ENCODE measurements at regions not wholly inside any gene's neighbourhood (a gene's known extent, or its start where the extent isn't known, plus 50 kb on each side); places are given as distances from the start of the nearest gene placed in this dataset.
"Not testable (repeated sequence)": the region's sequence is repeated elsewhere in the genome, so short reads cannot be mapped to it uniquely, and the experiment has no call there.

DNA sequence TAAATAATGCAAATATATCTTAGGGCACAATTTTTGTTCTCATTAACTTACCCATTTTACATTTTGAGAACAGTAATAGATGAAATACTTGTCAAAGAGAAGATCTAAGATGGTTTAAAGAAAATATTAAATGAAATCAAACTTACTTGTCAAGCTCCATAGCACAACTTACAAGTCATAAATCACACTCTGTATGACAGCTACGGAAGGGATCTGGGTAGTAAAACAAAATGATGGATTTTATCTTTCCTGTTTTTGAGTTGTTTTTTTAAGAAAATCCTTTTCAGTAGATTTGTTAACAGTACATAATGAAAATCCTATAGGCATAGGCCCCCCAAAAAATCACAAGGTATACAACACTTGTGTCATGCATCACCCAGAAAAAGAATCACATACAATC lies 84.4 kb upstream of the ANTXRL start:
- not testable (repeated sequence) for DNase-seq (ENCODE audit: low read depth in 2 of 2)

DNA sequence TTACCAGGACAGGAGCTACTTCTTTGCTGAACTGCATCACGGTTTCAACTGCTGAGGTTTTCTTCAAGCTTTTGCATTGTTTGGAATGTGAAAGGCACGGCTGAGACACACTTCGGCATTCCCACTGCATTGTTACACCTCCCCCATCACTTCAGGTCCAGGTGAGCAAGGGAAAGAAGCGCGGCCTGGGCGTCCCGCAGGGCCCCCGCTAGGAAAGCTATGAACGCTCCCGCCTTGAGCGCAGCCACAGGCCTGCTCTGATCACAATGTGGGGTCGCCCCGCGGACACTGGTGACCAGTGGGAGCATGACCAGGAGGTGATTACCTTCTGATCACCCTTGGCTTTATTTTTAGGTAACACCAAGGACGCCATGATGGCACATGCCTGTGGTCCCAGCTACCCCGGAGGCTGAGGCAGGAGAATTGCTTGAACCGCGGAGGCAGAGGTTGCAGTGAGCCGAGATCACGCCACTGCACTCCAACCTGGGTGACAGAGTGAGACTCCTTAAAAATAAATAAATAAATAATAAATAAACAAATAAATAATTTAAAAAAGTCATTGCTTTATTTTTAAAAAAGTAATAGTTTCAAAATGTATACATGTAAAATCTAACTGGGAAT lies 82.2 kb upstream of the ANTXRL start:
- not testable (repeated sequence) for DNase-seq (ENCODE audit: low read depth in 2 of 2)

DNA sequence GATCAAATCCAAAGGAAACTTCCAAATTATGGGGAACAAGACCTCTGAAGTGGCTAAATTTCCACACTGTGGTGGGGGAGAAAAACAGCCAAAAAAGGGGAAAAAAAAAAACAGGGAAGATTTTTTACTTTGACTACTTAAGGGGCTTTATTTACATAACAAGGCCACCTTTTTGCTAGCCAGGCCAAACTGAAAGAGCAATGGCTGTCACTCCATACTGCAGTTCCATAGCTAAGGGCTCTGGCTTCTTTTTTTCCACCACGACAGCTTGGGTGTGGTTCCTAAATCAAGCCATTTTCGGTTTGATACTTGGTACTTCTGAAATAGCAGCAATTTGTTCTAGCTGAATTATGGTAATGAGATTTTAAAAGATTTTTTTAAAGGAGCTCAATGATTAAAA lies 76.4 kb upstream of the ANTXRL start:
- not testable (repeated sequence) for DNase-seq (ENCODE audit: low read depth in 2 of 2)

DNA sequence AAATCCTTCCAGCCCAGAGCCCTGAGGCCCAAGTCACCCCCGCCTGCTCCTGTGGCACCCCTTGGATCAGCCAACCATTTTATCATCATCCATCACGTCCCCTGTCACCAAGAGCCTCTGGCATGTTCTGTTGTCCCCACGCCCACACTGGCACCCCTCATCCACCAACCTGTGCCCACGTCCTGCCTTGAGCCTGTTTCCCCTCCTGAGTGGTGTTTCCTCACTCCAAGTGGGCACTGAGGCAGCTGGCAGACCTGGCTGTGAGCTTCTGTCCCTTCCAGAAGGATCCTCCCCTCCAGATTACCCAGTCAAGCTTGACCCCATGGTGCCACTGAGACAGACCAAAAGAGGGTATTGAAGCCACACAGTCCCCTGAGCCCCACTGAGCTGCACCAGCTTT lies 71.4 kb upstream of the ANTXRL start:
- no peak for DNase-seq (ENCODE audit: low read depth in 2 of 2)

DNA sequence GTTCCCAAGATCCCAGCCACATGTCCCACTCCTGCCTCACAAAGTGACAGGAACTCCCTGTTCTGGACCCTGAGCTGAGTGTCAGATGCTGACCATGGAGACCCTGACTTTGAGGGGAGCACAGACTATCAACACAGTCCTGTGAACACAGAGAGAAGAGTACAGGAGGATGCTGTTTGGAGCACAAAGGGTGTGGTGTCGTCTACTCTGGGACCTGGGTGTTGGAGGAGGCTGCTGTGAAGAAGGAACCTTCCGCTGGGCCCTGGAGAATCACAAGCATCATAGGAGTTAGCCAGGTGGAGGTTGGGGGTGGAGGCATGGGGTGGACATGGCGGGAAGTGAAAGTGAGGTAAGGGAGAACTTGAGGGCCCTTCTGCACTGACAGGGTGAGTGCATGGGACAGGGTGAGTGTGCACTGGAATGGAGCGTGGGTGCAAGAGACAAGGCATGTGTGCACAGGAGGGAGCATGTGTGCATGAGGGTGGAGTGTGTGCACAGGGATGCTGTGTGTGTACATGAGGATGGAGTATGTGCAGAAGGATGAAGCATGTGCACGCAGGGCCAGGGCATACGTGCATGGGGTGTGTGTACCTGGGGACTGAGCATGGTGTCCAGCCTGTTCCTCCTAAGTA lies 70.7 kb upstream of the ANTXRL start:
- DNase-seq (ENCODE audit: low read depth in 2 of 2): no peak

DNA sequence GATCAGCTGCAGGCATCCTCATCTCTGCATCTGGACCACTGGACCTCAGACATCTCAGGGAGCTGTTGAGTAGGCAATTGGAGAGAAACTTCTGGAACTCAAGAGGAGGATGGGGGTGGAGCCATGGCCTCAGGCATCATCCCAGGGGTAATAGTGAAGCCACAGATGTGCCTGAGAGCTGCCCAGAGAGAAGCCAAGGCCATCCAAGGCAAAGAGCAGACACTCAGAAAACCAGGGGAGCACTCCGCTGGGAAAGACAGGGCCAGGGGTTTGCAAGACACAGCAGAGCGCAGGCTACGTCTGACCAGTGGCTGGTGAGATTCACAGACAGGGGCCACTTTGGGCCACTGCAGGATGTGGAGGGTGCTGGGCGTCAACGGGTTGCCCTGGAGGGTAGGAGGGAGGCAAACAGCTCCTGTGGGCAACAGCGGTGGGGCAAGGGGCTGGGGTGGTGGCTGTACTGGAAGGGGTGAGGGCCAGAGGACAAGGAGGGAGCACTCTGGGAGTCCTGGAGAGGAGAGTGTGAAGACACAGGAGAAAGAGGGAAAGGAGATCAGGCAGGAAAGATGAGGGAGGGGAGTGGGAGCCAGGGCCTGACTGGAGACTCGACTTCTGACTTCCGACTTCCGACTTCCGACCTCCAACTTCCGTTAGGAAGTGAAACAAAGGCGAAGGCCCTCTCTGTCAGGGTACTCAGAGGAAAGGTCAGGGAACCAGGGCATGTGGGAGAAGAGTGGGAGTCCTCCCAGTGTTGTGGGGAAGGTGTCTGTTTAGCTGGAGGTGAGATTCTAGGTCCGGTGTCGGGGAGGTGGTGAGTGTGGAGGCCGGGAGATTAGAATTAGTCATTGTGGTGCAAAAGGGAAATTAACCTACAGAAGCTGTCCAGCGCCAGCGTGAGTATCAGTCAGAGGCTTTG lies 69.7 kb upstream of the ANTXRL start:
- no peak for DNase-seq (ENCODE audit: low read depth in 2 of 2)

DNA sequence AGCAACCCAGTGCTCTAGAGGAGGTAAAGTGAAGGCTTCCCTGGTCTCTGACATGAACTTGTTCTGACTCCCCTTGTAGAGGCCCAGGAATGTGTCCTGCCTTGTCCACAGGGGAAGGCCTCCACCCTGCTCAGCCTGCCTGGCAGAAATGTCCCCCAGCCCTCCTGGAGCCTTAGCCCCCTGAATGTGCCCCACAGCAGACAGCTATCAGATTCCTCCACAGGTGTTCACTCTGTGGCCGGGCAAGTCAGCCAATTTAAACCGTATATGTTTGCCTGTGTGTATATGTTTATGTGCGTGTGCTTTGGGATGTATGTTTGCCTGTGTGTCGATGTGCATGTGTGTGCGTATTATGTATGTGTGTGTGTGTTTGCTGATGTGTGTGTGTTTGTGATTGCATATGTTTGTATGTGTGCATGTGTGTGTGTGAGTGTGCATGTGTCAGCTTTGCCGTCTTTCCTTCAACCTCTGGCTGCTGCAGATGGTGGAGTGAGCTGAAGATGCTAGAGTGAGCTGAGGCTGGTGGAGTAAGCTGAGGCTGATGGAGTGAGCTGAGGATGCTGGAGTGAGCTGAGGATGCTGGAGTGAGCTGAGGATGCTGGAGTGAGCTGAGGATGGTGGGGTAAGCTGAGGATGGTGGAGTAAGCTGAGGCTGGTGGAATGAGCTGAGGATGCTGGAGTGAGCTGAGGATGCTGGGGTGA lies 68.9 kb upstream of the ANTXRL start:
- DNase-seq (ENCODE audit: low read depth in 2 of 2): no peak

DNA sequence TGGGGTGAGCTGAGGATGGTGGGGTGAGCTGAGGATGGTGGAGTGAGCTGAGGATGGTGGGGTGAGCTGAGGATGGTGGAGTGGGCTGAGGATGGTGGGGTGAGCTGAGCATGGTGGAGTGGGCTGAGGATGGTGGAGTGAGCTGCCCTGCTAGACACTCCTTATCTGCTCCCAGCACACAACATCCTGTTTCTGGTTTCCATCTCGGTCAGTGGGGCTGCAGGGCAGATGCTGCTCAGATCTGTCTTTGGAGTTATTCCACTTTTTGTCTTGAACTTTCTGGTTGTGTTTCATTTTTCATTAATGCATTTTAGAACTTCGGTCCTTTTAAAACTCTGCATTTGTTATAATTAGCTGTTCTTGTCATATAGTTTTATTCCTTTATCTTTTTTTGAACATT lies 67.9 kb upstream of the ANTXRL start:
- no peak for DNase-seq (ENCODE audit: low read depth in 2 of 2)

DNA sequence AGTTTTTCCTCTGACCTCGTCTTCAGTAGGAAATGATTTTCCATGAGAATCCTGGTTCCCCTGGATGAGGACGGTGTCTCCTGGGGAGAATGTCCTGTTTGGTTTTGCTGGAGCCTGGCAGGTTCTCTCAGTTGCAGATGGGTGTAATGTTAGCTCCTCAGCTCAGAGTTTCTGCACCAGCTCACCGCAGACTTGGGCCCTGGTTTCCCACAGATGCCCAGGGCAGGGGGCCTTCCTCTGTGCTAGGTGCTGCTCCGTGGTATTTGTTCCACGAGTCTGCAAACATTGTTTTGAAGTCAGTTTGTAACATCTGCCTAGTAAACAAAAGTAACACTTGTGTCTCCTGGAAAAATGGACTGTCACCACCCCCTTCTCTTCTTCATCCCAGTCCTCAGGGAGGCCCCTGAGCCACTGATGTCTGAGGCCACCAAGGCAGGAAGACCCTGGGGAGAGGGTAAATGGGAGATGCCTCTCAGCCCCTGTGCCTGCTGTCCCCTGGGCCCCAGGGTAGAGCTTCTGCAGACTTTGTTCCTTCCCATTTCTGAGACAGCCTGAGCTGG lies 67.3 kb upstream of the ANTXRL start:
- not testable (repeated sequence) for DNase-seq (ENCODE audit: low read depth in 2 of 2)

DNA sequence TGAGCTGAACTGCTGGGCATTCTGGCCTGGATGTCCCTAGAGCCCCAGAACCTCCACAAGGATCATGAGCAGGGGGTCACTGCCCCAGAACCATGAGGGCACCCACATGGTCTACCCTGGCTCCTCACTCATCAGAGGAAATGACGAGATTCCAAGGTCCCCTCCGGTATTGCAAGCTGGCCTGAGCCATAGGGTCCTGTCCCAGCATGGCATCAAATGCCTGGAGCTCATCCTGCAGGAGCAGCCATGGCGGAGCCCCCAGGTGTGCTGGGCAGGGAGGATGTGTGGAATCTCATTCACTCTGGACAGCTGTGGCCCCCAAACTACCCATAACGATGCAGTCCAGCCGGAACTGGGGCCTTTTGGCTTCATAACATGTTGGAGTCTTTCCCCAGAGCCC lies 66.6 kb upstream of the ANTXRL start:
- no peak for DNase-seq (ENCODE audit: low read depth in 2 of 2)

DNA sequence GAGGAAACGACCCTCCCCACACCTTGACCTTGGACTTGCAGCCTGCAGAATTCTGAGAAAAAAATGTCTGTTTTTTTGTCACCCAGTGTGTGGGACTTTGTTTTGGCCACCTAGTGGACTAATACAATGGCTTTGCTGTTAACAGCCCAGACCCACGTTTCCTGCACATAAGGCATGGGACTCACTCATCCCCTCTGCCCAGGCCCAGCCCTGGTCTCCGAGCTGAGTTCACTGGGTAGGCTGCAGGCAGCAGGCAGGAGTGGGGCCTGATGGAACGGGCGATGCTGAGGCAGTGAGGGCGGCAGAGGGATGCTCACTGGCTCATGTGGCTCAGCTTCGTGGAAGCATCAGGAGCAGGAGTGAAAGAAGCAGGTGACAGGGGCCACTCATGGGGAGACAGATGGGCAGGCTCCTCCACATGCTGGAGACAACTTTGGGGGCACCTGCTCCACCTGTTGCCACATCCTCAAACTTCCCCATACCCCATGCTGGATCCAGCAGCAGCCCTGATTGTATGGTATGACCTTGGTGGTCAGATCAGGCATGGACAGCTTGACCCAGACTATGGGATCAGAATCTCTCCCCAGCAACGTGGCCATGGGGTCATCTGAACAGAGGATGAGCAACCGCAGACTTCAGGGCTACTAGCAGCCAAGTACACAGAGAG lies 65.8 kb upstream of the ANTXRL start:
- no peak for DNase-seq (ENCODE audit: low read depth in 2 of 2)

DNA sequence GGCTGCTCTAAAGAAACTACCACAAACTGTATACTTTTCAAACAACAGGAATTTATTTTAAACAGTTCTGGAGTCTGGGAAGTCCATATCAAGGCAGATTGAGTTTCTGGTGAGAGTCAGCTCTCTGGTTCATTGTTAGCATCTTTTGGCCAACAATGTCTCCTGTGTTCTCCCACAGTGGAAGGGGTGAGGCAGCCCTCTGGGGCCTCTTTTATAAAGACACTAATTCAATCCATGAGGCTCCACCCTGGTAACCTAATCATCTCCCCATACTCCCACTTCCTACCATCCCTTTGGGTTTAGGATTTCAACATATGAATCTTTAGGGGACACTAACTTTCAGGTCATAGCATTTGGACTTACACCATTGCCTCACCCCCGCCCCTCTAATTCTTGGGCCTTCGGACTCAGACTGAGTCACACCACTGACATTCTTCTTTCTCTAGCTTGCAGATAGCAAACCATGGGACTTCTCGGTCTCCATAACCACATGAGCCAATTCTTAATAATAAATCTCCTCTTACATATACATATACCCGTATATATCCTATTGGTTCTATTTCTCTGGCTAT lies 64.3 kb upstream of the ANTXRL start:
- no peak for DNase-seq (ENCODE audit: low read depth in 2 of 2)

DNA sequence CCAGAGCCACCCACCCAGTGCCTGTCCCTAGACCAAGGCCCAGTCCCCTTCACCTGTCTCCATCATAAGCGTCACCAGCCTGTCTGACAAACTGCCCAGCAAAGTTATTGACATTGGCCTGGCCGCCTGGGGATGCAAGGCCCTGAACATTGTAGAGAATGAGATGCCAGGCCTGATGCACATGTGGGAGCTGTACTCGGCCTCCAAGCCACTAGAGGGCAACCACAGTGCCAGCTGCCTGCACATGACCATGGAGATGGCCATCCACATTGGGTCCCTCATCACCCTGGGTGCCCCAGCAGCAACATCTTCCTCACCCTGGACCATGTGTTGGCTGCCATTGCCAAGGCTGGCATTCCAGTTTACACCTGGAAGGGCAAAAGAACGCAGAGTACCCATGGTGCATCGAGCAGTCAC lies 63.7 kb upstream of the ANTXRL start:
- no peak for DNase-seq (ENCODE audit: low read depth in 2 of 2)

DNA sequence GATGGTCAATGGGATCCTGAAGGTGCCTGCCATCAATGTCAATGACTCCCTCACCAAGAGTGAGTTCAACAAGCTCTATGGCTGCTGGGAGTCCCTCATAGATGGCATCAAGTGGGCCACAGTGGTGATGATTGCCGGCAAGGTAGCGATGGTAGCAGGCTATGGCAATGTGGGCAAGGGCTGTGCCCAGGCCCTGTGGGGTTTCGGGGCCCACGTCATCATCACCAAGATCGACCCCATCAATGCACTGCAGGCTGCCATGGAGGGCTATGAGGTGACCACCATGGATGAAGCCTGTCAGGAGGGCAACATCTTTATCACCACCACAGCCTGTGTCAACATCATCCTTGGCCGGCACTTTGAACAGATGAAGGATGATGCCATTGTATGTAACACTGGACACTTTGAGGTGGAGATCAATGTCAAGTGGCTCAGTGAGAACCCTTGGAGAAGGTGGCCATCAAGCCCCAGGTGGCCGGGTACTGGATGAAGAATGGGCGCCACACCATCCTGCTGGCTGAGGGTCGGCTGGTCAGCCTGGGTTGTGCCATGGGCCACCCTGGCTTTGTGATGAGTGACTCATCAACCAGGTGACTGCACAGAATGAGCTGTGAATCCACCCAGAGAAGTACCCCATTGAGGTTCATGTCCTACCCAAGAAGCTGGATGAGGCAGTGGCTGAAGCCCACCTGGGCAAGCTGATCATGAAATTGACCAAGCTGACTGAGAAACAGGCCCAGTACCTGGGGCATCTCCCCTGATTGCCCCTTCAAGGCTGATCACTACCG lies 63.0 kb upstream of the ANTXRL start:
- DNase-seq (ENCODE audit: low read depth in 2 of 2): no peak

DNA sequence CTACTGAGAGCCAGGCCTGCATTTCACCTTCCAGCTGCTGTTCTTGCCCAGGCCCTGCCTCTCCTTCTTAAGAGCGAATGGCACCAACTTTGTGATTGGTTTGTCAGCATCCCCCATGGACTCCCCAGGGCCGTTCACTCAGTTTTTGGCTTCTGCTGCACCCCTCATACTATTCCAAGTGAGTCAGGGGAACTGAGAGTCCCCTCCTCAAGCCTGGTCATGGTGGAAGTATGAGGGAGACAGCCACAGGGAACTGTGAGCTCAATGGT lies 62.4 kb upstream of the ANTXRL start:
- DNase-seq (ENCODE audit: low read depth in 2 of 2): no peak

DNA sequence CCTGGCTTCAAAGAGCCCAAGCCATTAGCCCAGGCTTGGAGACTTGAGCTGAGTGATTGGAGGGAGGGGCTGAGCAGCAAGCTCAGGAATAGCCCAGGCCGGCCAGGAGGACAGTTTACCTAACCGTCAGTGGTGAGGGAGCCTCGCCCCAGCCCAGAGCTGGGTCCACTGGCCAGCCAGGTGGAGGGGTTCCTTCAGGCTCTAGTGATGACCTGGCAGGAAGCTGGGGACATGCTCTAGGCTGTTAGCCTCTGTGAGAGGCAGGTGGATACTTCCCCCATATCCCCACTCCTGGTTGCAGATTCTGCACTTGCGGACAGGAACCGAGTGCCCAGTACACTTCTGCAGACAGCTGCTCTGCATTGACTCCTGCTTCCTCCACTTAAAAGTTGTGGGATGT lies 61.2 kb upstream of the ANTXRL start:
- no peak for DNase-seq (ENCODE audit: low read depth in 2 of 2)

DNA sequence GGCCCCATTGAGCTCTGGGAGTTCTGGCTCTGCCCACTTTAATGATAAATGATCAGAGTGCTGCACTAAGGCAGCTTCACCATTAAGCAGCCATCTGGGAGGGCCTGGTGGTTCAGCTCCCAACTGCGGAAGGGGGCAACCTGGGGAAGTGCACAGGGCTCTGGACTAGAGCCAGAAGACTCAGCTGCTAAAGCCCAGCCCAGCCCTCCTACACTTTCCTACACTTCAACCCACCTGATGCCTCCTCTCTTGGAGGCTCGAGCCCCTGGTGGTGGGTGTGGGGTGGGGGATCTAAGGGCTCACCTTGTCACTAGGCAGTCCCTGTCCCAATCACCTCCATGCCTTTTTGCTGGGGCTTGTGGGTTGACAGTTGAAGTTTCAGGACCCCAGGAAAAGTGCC lies 60.6 kb upstream of the ANTXRL start:
- DNase-seq (ENCODE audit: low read depth in 2 of 2): no peak

DNA sequence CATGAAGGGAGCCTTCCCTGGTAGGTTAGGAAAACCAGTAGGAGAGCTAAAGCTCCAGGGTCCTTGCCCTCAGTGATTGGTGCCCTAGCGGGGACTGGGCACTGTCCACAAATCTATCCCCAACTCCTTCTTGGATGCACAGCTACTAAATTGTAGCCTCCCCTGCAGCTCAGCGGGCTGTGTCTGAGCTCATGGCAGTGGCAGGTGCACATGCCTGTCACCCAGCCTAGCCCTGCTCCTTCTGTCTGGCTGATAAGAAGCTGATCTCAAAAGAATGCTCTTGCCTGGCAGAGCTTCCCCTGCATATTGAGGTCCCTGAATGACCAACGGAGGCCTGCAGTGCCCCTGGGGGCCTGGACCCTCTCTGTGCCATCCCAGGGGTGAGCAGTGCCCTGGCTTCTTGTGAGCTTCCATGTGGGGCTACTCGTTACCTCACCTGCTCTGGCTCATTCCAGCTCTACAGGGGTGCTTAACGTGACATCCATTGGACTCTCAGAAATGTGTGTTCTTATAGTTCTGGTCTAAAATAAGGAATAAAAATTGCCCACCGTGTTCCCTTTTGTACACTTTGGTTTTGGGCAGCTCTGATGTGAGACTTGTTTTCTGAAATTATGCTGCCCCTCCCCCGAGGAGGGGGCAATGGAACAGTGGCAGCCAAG lies 59.8 kb upstream of the ANTXRL start:
- no peak for DNase-seq (ENCODE audit: low read depth in 2 of 2)

DNA sequence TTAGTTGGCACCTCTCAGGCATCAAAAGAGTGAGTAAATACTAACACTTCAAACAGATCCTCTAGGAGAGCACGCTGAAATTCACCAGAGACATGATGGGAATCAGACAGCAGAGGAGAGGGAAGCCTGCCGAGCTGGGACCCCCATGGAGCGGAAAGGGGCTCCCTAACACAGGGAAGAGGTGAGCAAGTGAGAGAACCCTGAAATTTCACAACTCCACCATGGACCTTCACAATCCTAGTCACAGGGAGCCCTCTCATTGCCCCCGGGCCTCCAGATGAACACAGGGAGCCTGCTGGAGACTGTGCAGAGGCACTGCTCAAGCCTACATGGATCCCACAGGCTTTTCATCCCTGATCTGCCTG lies 59.2 kb upstream of the ANTXRL start:
- DNase-seq (ENCODE audit: low read depth in 2 of 2): no peak

All from dermis microvascular lymphatic vessel endothelial cell (primary cell).